Right ventricle myocardium inferior (tissue), 1 donor: ENCODE measurements at regions not wholly inside any gene's neighbourhood (a gene's known extent, or its start where the extent isn't known, plus 50 kb on each side); places are given as distances from the start of the nearest gene placed in this dataset.
"Not testable (repeated sequence)": the region's sequence is repeated elsewhere in the genome, so short reads cannot be mapped to it uniquely, and the experiment has no call there.

Experiments
- ATAC-seq: fragments of 200-7000 bp; cut with Tn5 transposase; one replicate; pipeline ENCODE4 v1.9.1; 2020; ENCODE audit warnings: mild to moderate bottlenecking, moderate library complexity
- DNase-seq: peaks from one replicate; pipeline ENCODE4 v3.0.0; 2021; ENCODE audit errors: missing footprints
- intact Hi-C: fragments of 100-400 bp; cut with DNase I; formaldehyde crosslinking; loops from one replicate; pipeline ENCODE4 v1.11.0; 2022
- donor health status: DM: no; HTN: yes; CAD: no; lungs with severe emphysema.

DNA sequence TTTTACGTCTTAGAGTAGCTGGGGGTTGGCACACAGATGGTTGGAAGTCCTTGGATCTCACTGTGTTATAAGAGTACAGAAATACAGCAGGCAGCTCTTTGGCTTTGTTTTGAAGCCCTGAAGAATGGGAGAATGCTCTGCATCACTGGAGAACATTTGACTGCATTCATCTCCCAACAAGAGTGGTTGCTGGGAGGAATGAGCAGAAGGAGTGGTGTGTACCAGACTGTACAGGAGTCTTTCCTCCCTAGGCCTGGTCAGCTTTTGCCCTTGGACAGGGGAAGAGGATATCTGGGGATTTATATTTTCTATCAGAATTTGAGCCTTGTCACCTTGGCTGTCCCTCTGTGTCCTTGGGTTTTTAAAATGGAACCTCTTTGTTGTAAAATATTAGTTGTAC, 70.5 kb upstream of the FAM72C start:
- ATAC-seq, intact Hi-C loops, DNase-seq: not testable (repeated sequence)

DNA sequence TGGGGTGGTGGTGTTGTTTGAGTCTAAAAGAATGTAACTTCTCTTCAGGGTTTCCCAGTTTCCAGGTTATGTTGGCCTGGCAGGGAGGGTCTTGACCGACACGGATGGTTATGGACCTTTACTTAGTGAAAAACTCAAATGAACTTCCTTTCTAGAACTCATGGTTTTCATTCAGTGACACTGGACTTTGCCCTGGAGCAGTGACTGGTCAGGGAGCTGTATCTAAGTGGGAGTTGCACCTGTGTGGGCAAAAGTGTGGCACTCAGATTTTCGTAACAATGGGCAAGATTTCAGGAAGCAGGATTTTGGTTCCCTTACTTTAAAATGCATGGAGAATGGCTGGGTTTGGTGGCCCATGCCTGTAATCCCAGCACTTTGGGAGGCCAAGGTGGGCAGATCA, 68.5 kb upstream of the FAM72C start:
- ATAC-seq, intact Hi-C loops, DNase-seq: not testable (repeated sequence)

DNA sequence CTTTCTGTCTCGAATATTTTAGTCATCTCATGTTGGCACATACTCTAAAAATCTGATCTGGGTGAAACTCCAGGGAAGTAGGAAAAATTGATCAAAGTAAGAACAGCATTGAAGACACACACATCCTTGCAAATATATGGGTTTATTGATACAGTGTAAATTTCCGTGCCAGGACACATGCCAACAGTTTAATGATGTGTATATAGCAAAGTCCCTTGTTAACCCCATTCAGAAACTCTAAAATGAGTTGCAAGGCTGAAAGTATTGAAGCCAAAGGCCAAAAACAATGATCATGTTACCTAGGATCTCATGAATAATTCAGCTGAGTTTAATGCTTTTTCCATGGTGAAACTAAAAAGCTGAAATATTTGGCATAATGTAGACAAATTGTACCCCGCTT, 62.3 kb upstream of the FAM72C start:
- ATAC-seq, intact Hi-C loops, DNase-seq: not testable (repeated sequence)

DNA sequence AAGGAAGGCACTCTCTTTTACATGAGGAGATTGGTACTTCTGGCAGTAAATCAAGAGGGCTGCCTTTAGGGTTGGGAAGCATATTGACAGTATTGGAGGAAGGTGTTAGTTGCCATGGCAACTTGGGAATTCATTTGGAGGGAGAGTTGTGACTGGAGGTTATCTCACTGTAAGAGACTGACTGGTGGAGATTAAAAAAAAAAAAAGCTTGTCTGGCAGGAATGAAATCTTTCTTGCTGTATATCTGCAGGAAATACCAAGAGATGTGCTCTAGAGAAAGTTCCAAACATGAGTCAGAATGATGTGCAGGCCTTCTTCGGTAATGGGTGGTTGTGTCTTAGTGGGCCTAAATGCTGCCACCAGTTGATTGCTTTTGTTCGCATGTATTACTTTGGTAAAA, 59.8 kb upstream of the FAM72C start:
- intact Hi-C loops, DNase-seq, ATAC-seq: not testable (repeated sequence)

DNA sequence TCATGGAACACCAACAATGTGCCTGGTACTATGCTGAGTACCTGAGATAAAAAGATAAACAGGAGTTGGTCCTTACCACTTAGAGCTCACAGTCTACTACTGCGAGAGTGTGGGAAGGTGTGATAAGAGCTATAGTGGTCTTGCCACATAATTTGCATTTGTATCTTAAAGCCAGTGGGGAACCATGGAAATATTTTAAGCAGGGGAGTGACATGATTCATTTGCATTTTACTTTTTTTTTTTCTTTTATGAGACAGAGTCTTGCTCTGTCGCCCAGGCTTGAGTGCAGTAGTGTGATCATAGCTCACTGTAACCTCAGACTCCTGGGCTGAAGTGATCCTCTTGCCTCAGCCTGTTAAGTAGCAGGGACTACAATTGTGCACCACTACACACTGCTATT, 54.2 kb upstream of the FAM72C start:
- ATAC-seq, DNase-seq: not testable (repeated sequence)

DNA sequence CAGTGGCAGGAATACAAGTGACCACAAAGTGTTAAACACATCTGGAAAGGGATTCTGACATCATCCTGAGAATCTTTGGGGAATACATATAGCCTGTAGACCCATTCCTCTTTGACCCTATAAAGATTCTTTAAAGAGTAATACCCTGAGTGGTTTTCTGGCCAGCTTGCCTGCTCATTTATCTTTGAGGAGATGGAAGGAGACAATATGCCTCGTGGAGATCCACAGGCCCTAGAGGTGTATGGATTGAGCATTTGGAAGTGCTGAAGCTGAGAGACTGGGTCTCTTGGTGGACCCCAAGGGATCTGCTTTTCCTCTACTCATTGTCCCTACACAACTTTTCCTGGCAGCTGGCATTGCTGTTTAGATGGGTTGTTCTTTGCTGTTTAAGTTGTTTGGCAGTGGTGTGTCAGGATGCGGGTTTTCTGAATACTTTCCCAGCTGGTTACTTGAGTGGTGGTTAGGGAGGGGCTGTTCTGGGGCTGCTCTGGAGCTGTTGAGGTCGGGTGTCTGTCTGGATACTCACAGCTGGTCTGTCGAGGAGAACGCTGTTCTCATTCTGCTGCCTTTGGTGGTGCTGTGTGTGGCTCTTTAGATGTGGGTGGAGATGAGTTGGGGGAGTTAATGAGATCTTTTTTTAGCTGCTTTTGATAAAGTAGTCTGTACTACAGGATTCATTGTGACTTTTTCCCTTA, 50.1 kb upstream of the FAM72C start:
- DNase-seq, ATAC-seq, intact Hi-C loops: not testable (repeated sequence)

More for the DNA sequence above, 54.2 kb upstream of the FAM72C start:
- intact Hi-C loops = not testable (repeated sequence)
